Heart left ventricle (tissue), 16 donors: ENCODE measurements at regions not wholly inside any gene's neighbourhood (a gene's known extent, or its start where the extent isn't known, plus 50 kb on each side); places are given as distances from the start of the nearest gene placed in this dataset.

Experiments used
- ATAC-seq, 4 donors: fragments of 200-7000 bp; cut with Tn5 transposase; one replicate each; pipeline ENCODE4 v1.9.1; 2020 to 2022; ENCODE audit warnings: moderate library complexity in 4 of 4, mild to moderate bottlenecking in 3 of 4, moderate number of reproducible peaks in 1 of 4
- DNase-seq, 5 donors: peaks; one replicate each; pipeline ENCODE4 v3.0.0-alpha.2; 2020
- H3K27ac ChIP-seq, 12 donors: fragments of 200-600 bp; sonication (generic) in 4 of 12; one replicate each; pipeline versions ENCODE4 v1.5.0 to v1.8.0; 2016 to 2022; ENCODE audit warnings: mild to moderate bottlenecking in 2 of 12
- H3K27me3 ChIP-seq, 9 donors: fragments of 200-600 bp; sonication (generic) in 2 of 9; one replicate each; pipeline versions ENCODE4 v1.5.1 to v1.8.0; 2016 to 2022; ENCODE audit warnings: mild to moderate bottlenecking in 3 of 9
- H3K36me3 ChIP-seq, 9 donors: fragments of 200-600 bp; sonication (generic) in 2 of 9; one replicate each; pipeline versions ENCODE4 v1.5.0 to v1.8.0; 2018 to 2022; ENCODE audit warnings: mild to moderate bottlenecking in 2 of 9
- H3K4me1 ChIP-seq, 12 donors: fragments of 200-600 bp; sonication (generic) in 4 of 12; one replicate each; pipeline versions ENCODE4 v1.5.0 to v1.8.0; 2016 to 2022; ENCODE audit warnings: mild to moderate bottlenecking in 3 of 12
- H3K4me3 ChIP-seq, 12 donors: fragments of 200-600 bp; sonication (generic) in 4 of 12; one replicate each; pipeline versions ENCODE4 v1.5.0 to v1.8.0; 2017 to 2022; ENCODE audit warnings: mild to moderate bottlenecking in 9 of 12, moderate library complexity in 4 of 12
- H3K9me3 ChIP-seq, 12 donors: fragments of 200-600 bp; sonication (generic) in 4 of 12; one replicate each; pipeline versions ENCODE4 v1.5.0 to v1.8.0; 2016 to 2022; ENCODE audit warnings: mild to moderate bottlenecking in 1 of 12
- CTCF ChIP-seq, 12 donors: fragments of 200-600 bp; sonication (generic) in 4 of 12; IDR thresholded peaks; one replicate each; pipeline versions ENCODE4 v1.5.0 to v1.8.0; 2018 to 2022; ENCODE audit warnings: antibody characterized with exemption in 12 of 12, mild to moderate bottlenecking in 5 of 12
- POLR2A ChIP-seq, 2 donors: fragments of 450-650 bp; IDR thresholded peaks; one replicate each; pipeline ENCODE4 v1.6.1; 2017; ENCODE audit warnings: antibody characterized with exemption in 2 of 2, mild to moderate bottlenecking in 2 of 2, moderate library complexity in 2 of 2
- WGBS, 4 donors: extraction: QIAGEN DNeasy Blood & Tissue Kit in 2 of 4; methylation state at CpG; one replicate each; pipeline versions ENCODE4 v1.1.5 to v1.1.7; 2013 to 2018; 5-methylcytosine and 5-hydroxymethylcytosine counted together
- intact Hi-C, 10 donors: fragments of 100-400 bp; cut with DNase I; formaldehyde crosslinking; loops; one replicate each; pipeline versions ENCODE4 v1.11.1 to v1.14.2; 2022
- donor health status: ischemic (EF 13 %, LVEDD 7.1; RV severe dilation, severe dysfunction).
- donor health status: healthy with polysubstance abuse.
- donor health status: DM: no; HTN: yes; CAD: no.
- donor health status: DM: no; HTN: no; CAD: no.
- donor health status: ischemic (EF 25% LVEDD 6.9; RV normal size, moderate dysfunction).
- donor health status: ischemic (EF 25% LVEDD 5.7; RV mildly dilated, moderate dysfunction).
- donor health status: healthy.
- donor health status: DM: yes; HTN: yes; CAD: no.
- donor health status: ischemic (EF 35%, LVEDD 5.7; RV mildly dilated, moderate dysfunction).
- donor health status: nonischemic (EF 11% LVEDD 7.7; RV severe dilation, severe dysfunction).
- donor health status: DM: yes; HTN: yes; CAD: no.
- donor health status: PGD.
- donor health status: ischemic (EF 29% LVEDD 5.4; RV normal size, mild dysfunction).
- donor health status: nonischemic (EF 23%, LVEDD 6.1; RV moderate dilation, normal function).

- H3K4me3 ChIP-seq, result no peak overlapping the region
- no peaks in the 10 kb centered on the region for H3K36me3 ChIP-seq
- no peaks in the 10 kb centered on the region for H3K4me1 ChIP-seq
- ATAC-seq (no peak), DNase-seq (no peak)
- intact Hi-C loops, result no loop called here
- 73 to 82% (median 79%) methylated on average over 6 of the region's 6 CpGs for WGBS, 4 donors
- H3K27me3 ChIP-seq, result no peaks in the 10 kb centered on the region
- TF ChIP-seq CTCF (IDR thresholded peaks at IDR 0.05) (no peak), POLR2A (IDR thresholded peaks at IDR 0.05) (no peak)
- no peak overlapping the region for H3K27ac ChIP-seq
- peaks cover 0 to 4% (median 0%) of the 10 kb centered on the region in 12 donors for H3K9me3 ChIP-seq
Observed at GRCh38 chr13:104831831-104832230, 1703.6 kb downstream of the EFNB2 start.

- 88 to 94% (median 93%) methylated on average over 1 of the region's 1 CpG for WGBS, 4 donors
- intact Hi-C loops, result no loop called here
- H3K27ac ChIP-seq, result no peak overlapping the region
- H3K9me3 ChIP-seq, result no peaks in the 10 kb centered on the region
- H3K36me3 ChIP-seq, result no peaks in the 10 kb centered on the region
- no peak for TF ChIP-seq POLR2A (IDR thresholded peaks at IDR 0.05)
- DNase-seq, result no peak
- ATAC-seq, result no peak
- no peak overlapping the region for H3K4me3 ChIP-seq
- H3K4me1 ChIP-seq, result no peaks in the 10 kb centered on the region
- no peaks in the 10 kb centered on the region for H3K27me3 ChIP-seq
Observed at GRCh38 chr13:104823709-104824108, 1711.8 kb downstream of the EFNB2 start.

GRCh38 chr13:104823071-104823470, 1712.4 kb downstream of the EFNB2 start:
- H3K9me3 ChIP-seq, result no peaks in the 10 kb centered on the region
- intact Hi-C loops, result no loop called here
- no peak overlapping the region for H3K27ac ChIP-seq
- 38 to 46% (median 42%) methylated on average over 3 of the region's 3 CpGs for WGBS, 4 donors
- no peaks in the 10 kb centered on the region for H3K27me3 ChIP-seq
- DNase-seq, result no peak
- TF ChIP-seq CTCF (IDR thresholded peaks at IDR 0.05), result no peak
- no peak for TF ChIP-seq POLR2A (IDR thresholded peaks at IDR 0.05)
- no peak overlapping the region for H3K4me3 ChIP-seq
- H3K4me1 ChIP-seq, result no peaks in the 10 kb centered on the region
- H3K36me3 ChIP-seq, result no peaks in the 10 kb centered on the region
- no peak for ATAC-seq

- Histone ChIP-seq H3K27ac (no peak overlapping the region), H3K36me3 (no peaks in the 10 kb centered on the region), H3K4me1 (no peaks in the 10 kb centered on the region), H3K9me3 (no peaks in the 10 kb centered on the region), H3K4me3 (no peak overlapping the region), H3K27me3 (no peaks in the 10 kb centered on the region)
- ATAC-seq, result no peak
- intact Hi-C loops, result no loop called here
- TF ChIP-seq POLR2A (IDR thresholded peaks at IDR 0.05) (no peak), CTCF (IDR thresholded peaks at IDR 0.05) (no peak)
- DNase-seq, result no peak
- 95 to 96% (median 96%) methylated on average over 4 of the region's 4 CpGs for WGBS, 4 donors
Observed at GRCh38 chr13:104817271-104817670, 1718.2 kb downstream of the EFNB2 start.

- Histone ChIP-seq H3K4me1 (no peaks in the 10 kb centered on the region), H3K9me3 (no peaks in the 10 kb centered on the region), H3K36me3 (no peaks in the 10 kb centered on the region), H3K27me3 (no peaks in the 10 kb centered on the region), H3K27ac (no peak overlapping the region), H3K4me3 (no peak overlapping the region)
- ATAC-seq (no peak), DNase-seq (no peak)
- WGBS, 4 donors, result 69 to 83% (median 81%) methylated on average over 4 of the region's 4 CpGs
- TF ChIP-seq CTCF (IDR thresholded peaks at IDR 0.05) (no peak), POLR2A (IDR thresholded peaks at IDR 0.05) (no peak)
- intact Hi-C loops, result no loop called here
Observed at GRCh38 chr13:104816726-104817125, 1718.7 kb downstream of the EFNB2 start.
